IMR-90 (cell line): ENCODE measurements at regions not wholly inside any gene's neighbourhood (a gene's known extent, or its start where the extent isn't known, plus 50 kb on each side); places are given as distances from the start of the nearest gene placed in this dataset.

ENCODE experiments used
- CEBPB ChIP-seq: IDR thresholded peaks from 2 replicates; pipeline ENCODE4 v1.6.1; 2012; ENCODE audit warnings: low read depth, low read length, improper control_type of control experiment
- MAFK ChIP-seq: IDR thresholded peaks from 2 replicates; pipeline ENCODE4 v1.6.1; 2012; ENCODE audit warnings: low read depth, low read length, improper control_type of control experiment
- POLR2A ChIP-seq: IDR thresholded peaks from 2 replicates; pipeline ENCODE4 v1.6.1; 2012; ENCODE audit warnings: mild to moderate bottlenecking, low read depth, low read length
- RAD21 ChIP-seq: IDR thresholded peaks from 2 replicates; pipeline ENCODE4 v1.6.1; 2012; ENCODE audit warnings: low read length, improper control_type of control experiment
- RCOR1 ChIP-seq: IDR thresholded peaks from 2 replicates; pipeline ENCODE4 v1.6.1; 2012; ENCODE audit warnings: mild to moderate bottlenecking, low read length, improper control_type of control experiment; ENCODE audit not compliant: insufficient replicate concordance
- RFX5 ChIP-seq: IDR thresholded peaks from 2 replicates; pipeline ENCODE4 v1.8.0; 2012; ENCODE audit warnings: low read depth, mild to moderate bottlenecking, low read length, moderate library complexity
- USF2 ChIP-seq: fragments of 150-350 bp; IDR thresholded peaks from 2 replicates; pipeline ENCODE4 v1.6.1; 2017; ENCODE audit warnings: mild to moderate bottlenecking, antibody characterized with exemption, low read length, low read depth
- TF ChIP-seq, protein P1 (sequence below): conservative IDR thresholded peaks from 2 replicates; pipeline ENCODE4 v1.5.1; 2012; ENCODE audit warnings: mild to moderate bottlenecking, low read depth, low read length, improper control_type of control experiment
- TF ChIP-seq, protein P2 (sequence below): fragments of 150-350 bp; IDR thresholded peaks from 2 replicates; pipeline ENCODE4 v1.6.1; 2016; ENCODE audit warnings: low read depth, mild to moderate bottlenecking, low read length, moderate library complexity, borderline replicate concordance

GRCh38 chr12:127336416-127336815 lies 930.6 kb upstream of the TMEM132C start:
- TF ChIP-seq POLR2A: no peak
- TF ChIP-seq, protein P1, sequence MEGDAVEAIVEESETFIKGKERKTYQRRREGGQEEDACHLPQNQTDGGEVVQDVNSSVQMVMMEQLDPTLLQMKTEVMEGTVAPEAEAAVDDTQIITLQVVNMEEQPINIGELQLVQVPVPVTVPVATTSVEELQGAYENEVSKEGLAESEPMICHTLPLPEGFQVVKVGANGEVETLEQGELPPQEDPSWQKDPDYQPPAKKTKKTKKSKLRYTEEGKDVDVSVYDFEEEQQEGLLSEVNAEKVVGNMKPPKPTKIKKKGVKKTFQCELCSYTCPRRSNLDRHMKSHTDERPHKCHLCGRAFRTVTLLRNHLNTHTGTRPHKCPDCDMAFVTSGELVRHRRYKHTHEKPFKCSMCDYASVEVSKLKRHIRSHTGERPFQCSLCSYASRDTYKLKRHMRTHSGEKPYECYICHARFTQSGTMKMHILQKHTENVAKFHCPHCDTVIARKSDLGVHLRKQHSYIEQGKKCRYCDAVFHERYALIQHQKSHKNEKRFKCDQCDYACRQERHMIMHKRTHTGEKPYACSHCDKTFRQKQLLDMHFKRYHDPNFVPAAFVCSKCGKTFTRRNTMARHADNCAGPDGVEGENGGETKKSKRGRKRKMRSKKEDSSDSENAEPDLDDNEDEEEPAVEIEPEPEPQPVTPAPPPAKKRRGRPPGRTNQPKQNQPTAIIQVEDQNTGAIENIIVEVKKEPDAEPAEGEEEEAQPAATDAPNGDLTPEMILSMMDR: no peak
- TF ChIP-seq RAD21: no peak
- no peak for TF ChIP-seq CEBPB
- no peak for TF ChIP-seq RFX5
- TF ChIP-seq RCOR1: no peak
- TF ChIP-seq, protein P2, sequence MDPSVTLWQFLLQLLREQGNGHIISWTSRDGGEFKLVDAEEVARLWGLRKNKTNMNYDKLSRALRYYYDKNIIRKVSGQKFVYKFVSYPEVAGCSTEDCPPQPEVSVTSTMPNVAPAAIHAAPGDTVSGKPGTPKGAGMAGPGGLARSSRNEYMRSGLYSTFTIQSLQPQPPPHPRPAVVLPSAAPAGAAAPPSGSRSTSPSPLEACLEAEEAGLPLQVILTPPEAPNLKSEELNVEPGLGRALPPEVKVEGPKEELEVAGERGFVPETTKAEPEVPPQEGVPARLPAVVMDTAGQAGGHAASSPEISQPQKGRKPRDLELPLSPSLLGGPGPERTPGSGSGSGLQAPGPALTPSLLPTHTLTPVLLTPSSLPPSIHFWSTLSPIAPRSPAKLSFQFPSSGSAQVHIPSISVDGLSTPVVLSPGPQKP: no peak
- no peak for TF ChIP-seq MAFK
- no peak for TF ChIP-seq USF2
